ENCODE measurements at regions not wholly inside any gene's neighbourhood (a gene's known extent, or its start where the extent isn't known, plus 50 kb on each side); places are given as distances from the start of the nearest gene placed in this dataset.

- Histone ChIP-seq H3K27me3 (ENCODE audit: insufficient read depth, low read length) (no peaks in the 10 kb centered on the region), H3K9me3 (ENCODE audit: control insufficient read depth in 1 of 2, insufficient read depth in 1 of 2, low read depth in 1 of 2, low read length in 2 of 2) (peaks cover 10 to 24% of the 10 kb centered on the region in 2 experiments; a peak in 3 of 4 replicates), H3K9ac (ENCODE audit: low read length) (no peak overlapping the region), H2AFZ (ENCODE audit: low read depth, low read length, poor library complexity, severe bottlenecking) (no peak overlapping the region), H3K4me2 (ENCODE audit: low read length) (no peak overlapping the region), H3K36me3 (ENCODE audit: control insufficient read depth in 1 of 2, insufficient read depth in 2 of 2, low read length in 2 of 2) (no peaks in the 10 kb centered on the region), H3K27ac (ENCODE audit: low read depth, low read length) (no peak overlapping the region), H3K4me3 (replicated peaks in 1 of 2; ENCODE audit: low read depth in 1 of 2, low read length in 2 of 2) (no peak overlapping the region), H3K4me1 (ENCODE audit: control insufficient read depth in 1 of 2, insufficient read depth in 2 of 2, low read length in 2 of 2) (no peaks in the 10 kb centered on the region), H3K79me2 (ENCODE audit: insufficient read depth, low read length) (no peaks in the 10 kb centered on the region), H3K9me2 (ENCODE audit: insufficient read depth) (no peaks in the 10 kb centered on the region), H4K20me1 (ENCODE audit: insufficient read depth) (no peaks in the 10 kb centered on the region)
- RAD21 ChIA-PET (ENCODE audit: low non-redundant PET in 1 of 2, low total read pairs in 2 of 2, uncharacterized antibody in 2 of 2, unreplicated experiment in 2 of 2): no interaction called here
- CTCF ChIA-PET: no interaction called here
- DNase-seq (ENCODE audit: low read depth, low spot score) (no peak), ATAC-seq (no peak)
- POLR2A ChIA-PET: no interaction called here
- intact Hi-C loops (cut with micrococcal nuclease): no loop called here
- TF ChIP-seq ZFX (IDR thresholded peaks at IDR 0.05) (no peak), EGR1 (IDR thresholded peaks at IDR 0.05; ENCODE audit: low read depth) (no peak), FOSL1 (IDR thresholded peaks at IDR 0.05; ENCODE audit: low read depth) (no peak), EZH2phosphoT487 (IDR thresholded peaks at IDR 0.05; ENCODE audit: borderline replicate concordance) (no peak), TCF7L2 (IDR thresholded peaks at IDR 0.05; ENCODE audit: borderline replicate concordance, extremely low read depth, insufficient read depth, insufficient read length) (no peak), RAD21 (IDR thresholded peaks at IDR 0.05; ENCODE audit: low read depth) (no peak), CBX3 (IDR thresholded peaks at IDR 0.05; ENCODE audit: low read depth) (no peak), ATF3 (IDR thresholded peaks at IDR 0.05) (no peak), POLR2A (IDR thresholded peaks at IDR 0.05; ENCODE audit: borderline replicate concordance, extremely low read depth, insufficient read depth, insufficient read length) (no peak), YY1 (IDR thresholded peaks at IDR 0.05; ENCODE audit: extremely low read depth, insufficient replicate concordance, low read depth, low read length) (no peak), SIN3A (IDR thresholded peaks at IDR 0.05; ENCODE audit: low read depth) (no peak), JUND (IDR thresholded peaks at IDR 0.05) (no peak), POLR2AphosphoS5 (IDR thresholded peaks at IDR 0.05; ENCODE audit: low read depth, low read length) (no peak), REST (IDR thresholded peaks at IDR 0.05; ENCODE audit: low read depth) (no peak), CEBPB (IDR thresholded peaks at IDR 0.05; ENCODE audit: low read depth) (no peak)
- BruUV-seq (replicated peaks): no TSS peak
Measured at GRCh38 chr10:113484487-113484886, 68.4 kb upstream of the HABP2 start.
